H9 (cell line): ENCODE measurements at regions not wholly inside any gene's neighbourhood (a gene's known extent, or its start where the extent isn't known, plus 50 kb on each side); places are given as distances from the start of the nearest gene placed in this dataset.

Experiments
- DNase-seq: peaks from one replicate; pipeline ENCODE4 v3.0.0-alpha.2; 2017
- H2AFZ ChIP-seq: one replicate; pipeline ENCODE4 v1.6.1; 2013; ENCODE audit warnings: mild to moderate bottlenecking, low read length, control low read depth, moderate library complexity
- H2AK5ac ChIP-seq: 2 replicates; pipeline ENCODE4 v1.6.1; 2013; ENCODE audit warnings: low read length, control low read depth, mixed read lengths; ENCODE audit not compliant: insufficient read length
- H2BK120ac ChIP-seq: one replicate; pipeline ENCODE4 v1.6.1; 2013; ENCODE audit warnings: low read depth, mild to moderate bottlenecking, low read length, control low read depth, inconsistent platforms; ENCODE audit not compliant: poor library complexity, severe bottlenecking
- H2BK12ac ChIP-seq: 2 replicates; pipeline ENCODE4 v1.6.1; 2013; ENCODE audit warnings: low read length, control low read depth, mixed read lengths, low read depth; ENCODE audit not compliant: insufficient read length
- H2BK15ac ChIP-seq: 2 replicates; pipeline ENCODE4 v1.6.1; 2013; ENCODE audit warnings: low read depth, low read length, control low read depth
- H2BK20ac ChIP-seq: one replicate; pipeline ENCODE4 v1.6.1; 2013; ENCODE audit warnings: low read depth, mild to moderate bottlenecking, low read length, control low read depth, inconsistent platforms; ENCODE audit not compliant: poor library complexity, severe bottlenecking
- H2BK5ac ChIP-seq: 2 replicates; pipeline ENCODE4 v1.6.1; 2013; ENCODE audit warnings: low read length, control low read depth, mixed read lengths; ENCODE audit not compliant: insufficient read length
- H3K14ac ChIP-seq: 2 replicates; pipeline ENCODE4 v1.6.1; 2013; ENCODE audit warnings: low read length, control low read depth; ENCODE audit not compliant: insufficient read depth
- H3K18ac ChIP-seq: 2 replicates; pipeline ENCODE4 v1.6.1; 2013; ENCODE audit warnings: low read depth, mild to moderate bottlenecking, mixed read lengths, low read length, control low read depth; ENCODE audit not compliant: insufficient read length
- H3K23ac ChIP-seq: 2 replicates; pipeline ENCODE4 v1.6.1; 2013; ENCODE audit warnings: low read length, control low read depth, mixed read lengths, low read depth; ENCODE audit not compliant: insufficient read length
- H3K23me2 ChIP-seq: 2 replicates; pipeline ENCODE4 v1.6.1; 2013; ENCODE audit warnings: low read depth, mild to moderate bottlenecking, mixed read lengths, low read length, control low read depth; ENCODE audit not compliant: insufficient read length, poor library complexity, severe bottlenecking
- H3K27ac ChIP-seq: 2 replicates; pipeline ENCODE4 v1.5.1; 2013; ENCODE audit warnings: low read length, control low read depth, mixed read lengths, low read depth; ENCODE audit not compliant: insufficient read length
- H3K27me3 ChIP-seq: 2 replicates; pipeline ENCODE4 v1.6.1; 2013; ENCODE audit warnings: low read length, control low read depth, inconsistent platforms; ENCODE audit not compliant: insufficient read depth
- H3K4ac ChIP-seq: 2 replicates; pipeline ENCODE4 v1.6.1; 2013; ENCODE audit warnings: low read depth, mild to moderate bottlenecking, control low read depth, inconsistent platforms, low read length, moderate library complexity
- H3K4me1 ChIP-seq: 2 replicates; pipeline ENCODE4 v1.6.1; 2013; ENCODE audit warnings: low read length, control low read depth, inconsistent platforms; ENCODE audit not compliant: insufficient read depth
- H3K4me2 ChIP-seq: 2 replicates; pipeline ENCODE4 v1.6.1; 2013; ENCODE audit warnings: low read length, control low read depth, mixed read lengths; ENCODE audit not compliant: insufficient read length, insufficient read depth
- H3K56ac ChIP-seq: 2 replicates; pipeline ENCODE4 v1.6.1; 2013; ENCODE audit warnings: low read depth, mild to moderate bottlenecking, mixed read lengths, low read length, control low read depth; ENCODE audit not compliant: insufficient read length
- H3K79me1 ChIP-seq: 2 replicates; pipeline ENCODE4 v1.6.1; 2013; ENCODE audit warnings: low read depth, mild to moderate bottlenecking, moderate library complexity, low read length, control low read depth, inconsistent platforms; ENCODE audit not compliant: insufficient read depth, poor library complexity, severe bottlenecking
- H3K79me2 ChIP-seq: 2 replicates; pipeline ENCODE4 v1.6.1; 2013; ENCODE audit warnings: low read length, control low read depth, inconsistent platforms; ENCODE audit not compliant: insufficient read depth
- H3K9ac ChIP-seq: 2 replicates; pipeline ENCODE4 v1.6.1; 2013; ENCODE audit warnings: low read length, control low read depth, mixed read lengths; ENCODE audit not compliant: insufficient read length; ENCODE audit errors: extremely low read depth
- H3K9me3 ChIP-seq: one replicate; pipeline ENCODE4 v1.6.1; 2013; ENCODE audit warnings: low read depth, low read length, inconsistent platforms; ENCODE audit not compliant: control insufficient read depth
- H3T11ph ChIP-seq: one replicate; pipeline ENCODE4 v1.6.1; 2013; ENCODE audit warnings: mild to moderate bottlenecking, low read length, control low read depth, inconsistent platforms
- H4K20me1 ChIP-seq: one replicate; pipeline ENCODE4 v1.6.1; 2013; ENCODE audit not compliant: control insufficient read depth, insufficient read length, insufficient read depth
- H4K5ac ChIP-seq: 2 replicates; pipeline ENCODE4 v1.6.1; 2013; ENCODE audit warnings: low read depth, mild to moderate bottlenecking, mixed read lengths, low read length, control low read depth; ENCODE audit not compliant: insufficient read length
- H4K8ac ChIP-seq: replicated peaks from 2 replicates; pipeline ENCODE4 v1.6.1; 2013; ENCODE audit warnings: low read length, control low read depth, mixed read lengths, low read depth; ENCODE audit not compliant: insufficient read length
- H4K91ac ChIP-seq: 2 replicates; pipeline ENCODE4 v1.6.1; 2013; ENCODE audit warnings: low read depth, mild to moderate bottlenecking, moderate library complexity, mixed read lengths, low read length, control low read depth; ENCODE audit not compliant: insufficient read length
- H3K27ac Mint-ChIP-seq, 3 experiments: 2 replicates in 2 of 3; 3 replicates in 1 of 3; pipeline ENCODE4 v1.8.0; 2020 to 2021; ENCODE audit warnings: mixed read lengths in 3 of 3, mild to moderate bottlenecking in 1 of 3, moderate library complexity in 1 of 3
- H3K27me3 Mint-ChIP-seq: 2 replicates; pipeline ENCODE4 v1.8.0; 2021; ENCODE audit warnings: low read depth, mild to moderate bottlenecking, moderate library complexity, mixed read lengths
- H3K36me3 Mint-ChIP-seq, 3 experiments: 2 replicates in 2 of 3; 3 replicates in 1 of 3; pipeline ENCODE4 v1.8.0; 2020 to 2021; ENCODE audit warnings: low read depth in 3 of 3, mixed read lengths in 3 of 3; ENCODE audit not compliant: insufficient read depth in 1 of 3
- H3K4me1 Mint-ChIP-seq, 2 experiments: 2 replicates each; pipeline ENCODE4 v1.8.0; 2020; ENCODE audit warnings: mixed read lengths in 2 of 2
- H3K4me3 Mint-ChIP-seq, 2 experiments: 2 replicates in 1 of 2; 3 replicates in 1 of 2; pipeline ENCODE4 v1.8.0; 2020 to 2021; ENCODE audit warnings: mild to moderate bottlenecking in 2 of 2, mixed read lengths in 2 of 2, moderate library complexity in 1 of 2
- H3K9me3 Mint-ChIP-seq, 2 experiments: 2 replicates in 1 of 2; 3 replicates in 1 of 2; pipeline ENCODE4 v1.8.0; 2020; ENCODE audit warnings: mild to moderate bottlenecking in 2 of 2, mixed read lengths in 2 of 2, moderate library complexity in 1 of 2
- WGBS: extraction: QIAGEN DNeasy Blood & Tissue Kit; methylation state at CpG from one replicate; pipeline ENCODE4 v1.1.7; 2013; ENCODE audit warnings: missing lambda C conversion rate, low lambda C conversion rate, mixed read lengths; ENCODE audit not compliant: insufficient read length; ENCODE audit errors: extremely low coverage; 5-methylcytosine and 5-hydroxymethylcytosine counted together
- TF ChIP-seq, protein P1 (sequence below): fragments of 200-600 bp; sonication (generic); conservative IDR thresholded peaks from 3 replicates; pipeline ENCODE4 v1.8.0; 2021; ENCODE audit warnings: antibody characterized with exemption, mild to moderate bottlenecking

DNA sequence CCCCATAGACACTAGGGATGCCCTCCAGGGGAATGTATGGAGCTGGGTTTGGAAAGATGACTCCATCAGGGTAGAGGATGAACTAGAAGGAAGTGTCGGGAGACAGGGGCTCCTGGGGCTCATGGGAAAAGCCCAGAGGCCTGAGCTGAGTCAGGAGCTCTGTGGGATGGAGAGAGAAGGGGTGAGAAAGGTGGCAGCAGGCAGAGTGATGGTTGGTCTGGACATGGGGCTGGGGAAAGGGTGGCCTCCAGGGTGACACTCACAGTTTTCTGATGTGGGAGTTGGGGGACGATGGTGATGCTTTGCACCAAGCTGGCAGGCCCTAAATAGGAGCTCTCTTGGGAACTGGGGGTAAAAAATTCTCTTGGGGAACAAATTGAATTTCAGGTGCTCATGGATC, 213.5 kb upstream of the MVB12B start:
- H2BK5ac ChIP-seq: no peak overlapping the region
- H3K9ac ChIP-seq: no peak overlapping the region
- no CpG with 5 or more reads among the region's 2 CpGs for WGBS
- no peak overlapping the region for H4K5ac ChIP-seq
- TF ChIP-seq, protein P1, sequence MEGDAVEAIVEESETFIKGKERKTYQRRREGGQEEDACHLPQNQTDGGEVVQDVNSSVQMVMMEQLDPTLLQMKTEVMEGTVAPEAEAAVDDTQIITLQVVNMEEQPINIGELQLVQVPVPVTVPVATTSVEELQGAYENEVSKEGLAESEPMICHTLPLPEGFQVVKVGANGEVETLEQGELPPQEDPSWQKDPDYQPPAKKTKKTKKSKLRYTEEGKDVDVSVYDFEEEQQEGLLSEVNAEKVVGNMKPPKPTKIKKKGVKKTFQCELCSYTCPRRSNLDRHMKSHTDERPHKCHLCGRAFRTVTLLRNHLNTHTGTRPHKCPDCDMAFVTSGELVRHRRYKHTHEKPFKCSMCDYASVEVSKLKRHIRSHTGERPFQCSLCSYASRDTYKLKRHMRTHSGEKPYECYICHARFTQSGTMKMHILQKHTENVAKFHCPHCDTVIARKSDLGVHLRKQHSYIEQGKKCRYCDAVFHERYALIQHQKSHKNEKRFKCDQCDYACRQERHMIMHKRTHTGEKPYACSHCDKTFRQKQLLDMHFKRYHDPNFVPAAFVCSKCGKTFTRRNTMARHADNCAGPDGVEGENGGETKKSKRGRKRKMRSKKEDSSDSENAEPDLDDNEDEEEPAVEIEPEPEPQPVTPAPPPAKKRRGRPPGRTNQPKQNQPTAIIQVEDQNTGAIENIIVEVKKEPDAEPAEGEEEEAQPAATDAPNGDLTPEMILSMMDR: no peak
- H3T11ph ChIP-seq: no peak overlapping the region
- H3K9me3 ChIP-seq: no peaks in the 10 kb centered on the region
- no peak overlapping the region for H2BK120ac ChIP-seq
- DNase-seq: peak; percentile 6
- H3K4me2 ChIP-seq: no peak overlapping the region
- H3K23ac ChIP-seq: no peak overlapping the region
- no peak overlapping the region for H3K18ac ChIP-seq
- Mint-ChIP-seq H3K4me1 (no peaks in the 10 kb centered on the region), H3K36me3 (no peaks in the 10 kb centered on the region), H3K4me3 (no peak overlapping the region), H3K9me3 (no peaks in the 10 kb centered on the region), H3K27ac (no peak overlapping the region; a peak in 1 of 7 replicates), H3K27me3 (peaks cover 10% of the 10 kb centered on the region)
- H3K14ac ChIP-seq: no peak overlapping the region
- H4K91ac ChIP-seq: no peak overlapping the region
- no peaks in the 10 kb centered on the region for H3K79me1 ChIP-seq
- H3K27me3 ChIP-seq: no peaks in the 10 kb centered on the region
- no peak overlapping the region for H2AFZ ChIP-seq
- H2BK12ac ChIP-seq: no peak overlapping the region
- no peaks in the 10 kb centered on the region for H4K20me1 ChIP-seq
- H3K79me2 ChIP-seq: no peaks in the 10 kb centered on the region
- H3K4me1 ChIP-seq: no peaks in the 10 kb centered on the region
- no peak overlapping the region for H3K4ac ChIP-seq
- no peak overlapping the region for H3K27ac ChIP-seq
- H2AK5ac ChIP-seq: no peak overlapping the region
- H2BK15ac ChIP-seq: no peak overlapping the region
- no peak overlapping the region for H2BK20ac ChIP-seq
- H4K8ac ChIP-seq: no peak overlapping the region
- peaks cover 3% of the 10 kb centered on the region for H3K23me2 ChIP-seq
- no peak overlapping the region for H3K56ac ChIP-seq
